NCI-H146 (cell line): ENCODE measurements at regions not wholly inside any gene's neighbourhood (a gene's known extent, or its start where the extent isn't known, plus 50 kb on each side); places are given as distances from the start of the nearest gene placed in this dataset.
A peak's percentile ranks its signal among the peaks of the same experiment; 100 is the strongest.

ENCODE experiments used
- DNase-seq: peaks from one replicate; lab custom pipeline; 2025; lab: John Stamatoyannopoulos, UW

DNA sequence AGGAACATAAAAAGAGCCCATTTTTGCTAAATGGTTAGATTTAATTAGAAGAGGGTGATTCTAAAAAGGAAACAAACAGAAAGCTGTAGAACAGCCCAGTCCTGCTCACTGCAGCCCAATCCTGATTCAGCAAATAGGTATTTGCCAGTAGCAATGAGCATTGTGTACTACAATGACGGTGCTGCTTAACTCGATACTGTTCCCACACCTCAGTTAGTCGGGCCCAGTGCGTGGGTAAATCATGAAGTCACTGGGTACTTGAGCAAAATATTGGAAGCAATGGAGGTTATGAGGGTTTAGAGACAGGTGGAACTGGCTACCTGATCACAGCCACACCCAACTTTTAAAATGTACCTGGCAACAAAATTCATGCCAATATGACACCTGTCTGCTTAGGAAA, 101.5 kb upstream of the ADGRL2 start:
- DNase-seq, result peak; percentile 39

DNA sequence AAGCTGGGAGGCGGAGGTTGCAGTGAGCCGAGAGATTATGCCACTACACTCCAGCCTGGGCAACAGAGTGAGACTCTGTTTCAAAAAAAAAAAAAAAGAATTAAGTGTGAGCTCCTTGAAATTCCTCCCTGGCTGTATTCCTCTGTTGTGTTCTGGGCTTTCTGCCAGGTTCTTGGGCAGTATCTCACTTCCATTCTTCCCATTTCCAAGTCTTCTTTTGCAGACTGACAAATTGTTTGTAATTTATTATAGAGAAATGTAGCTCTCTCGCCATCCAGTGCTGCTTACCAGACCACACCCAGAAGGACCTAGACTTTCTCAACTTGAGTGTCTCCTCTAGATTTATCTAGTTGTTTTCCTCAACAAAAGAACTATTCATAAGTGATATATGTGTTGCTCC, 105.0 kb upstream of the ADGRL2 start:
- DNase-seq, result no peak

GRCh38 chr1:81693316-81693715, 107.4 kb upstream of the ADGRL2 start:
- DNase-seq, result no peak

DNA sequence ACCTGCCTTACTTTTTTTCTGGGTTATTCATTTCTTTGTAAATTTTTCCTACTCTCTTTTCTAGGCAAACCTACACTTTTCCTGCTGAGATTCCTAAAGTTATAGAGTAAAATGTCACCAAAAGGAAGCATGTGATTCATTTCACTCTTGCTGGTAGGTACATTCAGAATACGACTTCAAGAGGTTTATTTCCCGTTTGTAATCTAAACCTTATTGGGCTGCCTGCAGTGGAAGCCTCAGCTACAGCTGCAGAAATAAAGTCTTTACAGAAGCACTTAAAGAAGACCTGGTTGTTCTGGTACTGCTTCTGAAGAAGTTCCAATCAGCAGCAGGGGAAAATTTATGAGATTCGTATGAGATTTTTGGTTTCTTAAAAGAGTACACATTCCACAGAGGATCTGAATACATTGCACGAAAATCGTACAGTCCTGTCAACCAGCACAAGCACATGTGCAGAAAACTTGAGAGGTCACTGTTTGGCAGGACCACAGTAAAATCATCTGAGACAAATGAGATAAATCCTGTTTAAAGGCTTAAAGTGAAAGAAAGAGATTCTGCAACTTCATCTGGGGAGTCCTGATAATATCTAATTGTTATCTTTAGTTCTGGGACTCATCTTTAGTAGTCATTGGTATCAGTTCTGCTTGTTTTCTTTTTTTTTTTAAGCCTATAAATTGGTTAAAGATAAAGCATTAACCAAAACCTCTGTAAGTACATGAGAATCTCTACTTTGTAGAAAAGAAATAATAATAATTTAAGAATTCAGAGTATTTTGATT, 109.9 kb upstream of the ADGRL2 start:
- no peak for DNase-seq

- no peak for DNase-seq
Measured at GRCh38 chr1:81689531-81689941, 111.2 kb upstream of the ADGRL2 start.

- no peak for DNase-seq
Measured at GRCh38 chr1:81682490-81682889, 118.2 kb upstream of the ADGRL2 start.

DNA sequence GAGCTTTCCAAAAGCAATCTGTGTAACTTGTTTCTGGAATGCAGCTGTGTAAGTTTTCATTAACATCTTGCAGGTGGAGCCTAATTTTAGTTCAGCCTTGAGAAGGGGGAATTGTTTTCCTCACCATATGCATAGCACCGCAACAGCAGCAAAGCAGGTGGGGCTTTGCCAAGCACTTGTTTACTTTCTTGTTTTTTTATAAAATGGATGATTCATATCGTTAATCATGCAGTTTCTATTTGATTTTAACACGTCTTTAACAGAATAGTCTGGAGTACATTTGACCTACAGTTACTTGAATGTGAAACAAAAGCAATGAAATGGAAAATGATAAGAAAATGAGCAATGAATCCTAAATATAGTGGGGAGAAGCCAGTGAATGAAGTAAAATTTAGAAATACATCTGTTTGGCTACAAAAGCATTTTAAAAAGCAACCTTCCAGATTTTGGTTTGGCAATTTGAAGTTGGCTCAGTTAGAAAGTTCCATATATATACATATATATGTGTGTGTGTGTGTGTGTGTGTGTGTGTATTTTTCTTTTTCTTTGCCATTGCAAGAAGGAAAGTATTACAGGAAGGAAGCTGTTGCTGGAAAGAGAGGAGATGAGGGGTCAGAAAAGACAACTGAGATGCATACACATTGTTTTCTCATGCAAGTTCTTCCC, 119.0 kb upstream of the ADGRL2 start:
- no peak for DNase-seq

DNA sequence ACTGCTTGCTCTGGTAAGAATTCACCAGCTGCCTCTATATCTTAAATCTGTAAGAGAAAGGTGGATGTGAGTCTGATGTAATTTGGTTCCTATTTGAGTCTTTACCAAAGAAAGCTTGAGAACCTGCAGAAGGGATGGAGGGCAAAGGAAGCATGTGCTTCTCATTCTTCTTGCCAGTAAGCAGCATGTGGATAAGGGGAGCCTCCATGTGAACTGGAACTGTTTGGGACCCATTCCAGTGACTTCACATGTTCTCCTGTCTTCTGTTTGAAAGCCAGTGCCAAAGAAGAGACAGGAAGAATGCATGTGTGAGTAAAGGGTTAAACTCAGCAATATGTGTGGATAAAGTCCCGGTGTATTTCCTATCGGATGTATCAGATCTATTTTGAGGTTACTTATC, 119.6 kb upstream of the ADGRL2 start:
- DNase-seq, result no peak

- no peak for DNase-seq
Measured at GRCh38 chr1:81679942-81680341, 120.8 kb upstream of the ADGRL2 start.

DNA sequence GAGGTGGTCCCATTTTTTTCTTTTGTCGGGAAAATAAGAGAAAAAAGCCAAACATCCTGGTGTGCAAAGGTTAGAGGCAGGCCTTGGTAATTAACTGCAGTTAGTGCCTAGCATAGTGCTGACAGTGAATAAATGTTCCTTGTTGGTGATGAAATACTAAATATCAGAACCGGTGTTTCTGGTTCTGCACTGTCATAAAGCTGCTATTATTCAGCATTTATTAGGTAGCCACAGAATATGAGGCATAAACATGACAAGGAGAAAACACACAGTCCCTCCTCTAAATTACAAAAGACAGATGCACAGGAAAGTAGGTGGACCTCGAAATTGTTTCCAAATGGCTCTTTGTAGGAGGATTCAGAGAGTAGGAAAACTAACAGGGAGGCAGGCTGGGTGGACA, 122.0 kb upstream of the ADGRL2 start:
- DNase-seq, result no peak

DNA sequence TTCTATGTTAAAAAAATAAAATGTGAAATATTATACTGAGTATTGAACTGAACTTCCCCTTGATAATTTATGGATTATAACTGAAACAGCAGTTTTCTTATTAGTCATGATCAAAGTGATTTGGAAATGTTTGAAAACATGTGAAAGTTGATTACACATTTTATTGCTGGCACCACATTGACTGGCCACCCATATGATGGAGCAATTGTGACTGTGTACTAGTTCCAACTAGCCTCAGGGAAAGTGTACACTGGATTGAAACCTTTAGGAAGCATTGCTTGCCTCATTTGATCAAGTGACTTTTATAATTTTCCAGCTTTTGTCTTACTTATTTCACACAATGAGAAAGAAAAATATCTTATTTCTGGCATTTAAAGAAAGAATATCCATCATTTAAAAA, 128.0 kb upstream of the ADGRL2 start:
- DNase-seq, result no peak

DNA sequence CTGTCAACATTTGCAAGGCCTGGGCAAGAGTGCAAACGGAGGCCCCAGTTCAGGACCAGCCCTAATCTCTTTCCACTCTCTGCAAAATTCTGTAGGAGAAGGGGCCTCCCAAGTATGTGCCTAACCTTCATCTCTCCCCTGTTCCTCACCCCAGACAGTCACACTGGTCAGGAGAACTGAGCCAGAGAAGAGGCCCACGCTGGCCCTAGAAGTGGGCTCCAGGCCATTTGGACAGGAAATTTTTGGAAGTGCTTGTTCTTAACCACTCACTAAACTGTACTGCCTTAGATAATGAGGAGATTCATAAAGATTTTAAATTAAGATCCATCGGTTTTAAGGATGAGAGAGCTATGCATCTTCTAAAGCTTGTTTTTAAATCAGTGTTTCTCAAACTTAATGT, 129.7 kb upstream of the ADGRL2 start:
- DNase-seq, result no peak

DNA sequence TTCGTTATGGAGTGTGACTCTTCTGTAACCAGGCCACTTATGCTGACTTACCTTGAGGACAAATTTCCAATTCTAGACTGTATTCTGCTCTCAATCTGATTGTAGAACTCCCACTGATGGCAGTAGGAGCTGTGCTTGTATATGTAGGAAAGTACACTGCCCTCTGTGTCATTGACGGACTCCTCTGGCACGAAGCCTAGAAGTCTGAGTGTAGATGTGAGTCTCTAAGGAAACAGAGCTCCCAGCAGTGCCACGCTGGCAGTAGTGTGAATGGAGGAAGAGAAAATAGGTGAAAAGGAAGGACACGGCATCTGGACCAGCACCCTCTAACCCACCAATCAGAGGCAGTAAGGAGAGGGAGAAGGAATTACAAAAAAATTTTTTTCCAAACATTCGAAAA, 130.4 kb upstream of the ADGRL2 start:
- no peak for DNase-seq

GRCh38 chr1:81666586-81666985, 134.1 kb upstream of the ADGRL2 start:
- DNase-seq, result no peak

GRCh38 chr1:81664341-81664740, 136.4 kb upstream of the ADGRL2 start:
- no peak for DNase-seq

GRCh38 chr1:81662913-81663526, 137.7 kb upstream of the ADGRL2 start:
- DNase-seq, result no peak

GRCh38 chr1:81660286-81660685, 140.4 kb upstream of the ADGRL2 start:
- no peak for DNase-seq

DNA sequence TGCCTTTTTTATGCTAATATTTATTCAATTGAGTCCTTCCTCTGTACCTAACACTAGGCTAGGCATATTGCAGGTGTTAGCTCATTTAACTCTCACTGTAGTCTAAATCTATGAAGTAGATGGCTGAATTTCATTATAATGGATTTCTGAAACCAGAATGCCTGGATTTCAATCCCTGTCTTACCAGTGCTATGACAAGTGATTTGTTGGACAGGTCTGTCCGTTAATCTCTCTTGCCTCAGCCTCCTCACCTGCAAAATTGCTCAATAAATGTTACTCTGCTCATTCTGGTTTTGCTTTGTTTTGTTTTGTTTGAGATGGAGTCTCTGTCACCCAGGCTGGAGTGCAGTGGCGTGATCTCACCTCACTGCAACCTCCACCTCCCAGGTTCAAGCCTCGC, 146.1 kb upstream of the ADGRL2 start:
- no peak for DNase-seq

DNA sequence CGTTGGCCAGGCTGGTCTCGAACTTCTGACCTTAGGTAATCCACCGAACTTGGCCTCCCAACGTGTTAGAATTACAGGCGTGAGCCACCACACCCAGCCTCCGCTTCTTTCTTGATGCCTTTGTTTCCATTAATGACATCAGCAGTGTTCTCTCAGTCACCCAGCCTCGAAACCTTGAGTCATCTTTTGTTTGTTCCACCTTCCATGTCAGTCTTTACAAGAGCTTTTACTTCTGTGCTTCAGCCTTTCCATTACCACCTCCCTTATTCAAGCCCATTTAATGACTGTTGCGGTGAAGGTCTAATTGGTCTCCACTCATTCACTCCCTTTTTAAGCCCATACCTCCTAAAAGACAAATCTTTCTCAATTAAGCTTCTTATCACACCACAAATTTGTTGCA, 146.6 kb upstream of the ADGRL2 start:
- DNase-seq, result no peak

DNA sequence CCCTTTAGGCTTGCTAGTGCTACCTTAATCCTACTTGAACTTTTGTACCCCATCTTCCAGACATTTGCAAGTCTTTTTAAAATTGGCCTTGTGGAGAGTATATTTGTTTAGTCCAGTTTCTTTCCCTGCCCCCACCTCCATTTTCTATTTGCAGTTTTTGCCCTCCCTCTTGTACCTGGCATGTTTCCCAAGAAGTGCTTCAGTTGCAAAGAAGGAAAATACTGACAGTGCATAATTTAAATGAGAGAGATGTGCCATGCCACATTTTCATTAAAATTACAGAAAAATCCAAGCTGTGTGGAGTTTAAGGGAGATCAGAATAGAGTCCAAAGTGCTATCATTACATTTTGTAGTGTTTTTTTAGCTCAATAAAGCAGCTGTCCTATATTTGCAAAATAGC, 150.0 kb upstream of the ADGRL2 start:
- DNase-seq, result no peak

DNA sequence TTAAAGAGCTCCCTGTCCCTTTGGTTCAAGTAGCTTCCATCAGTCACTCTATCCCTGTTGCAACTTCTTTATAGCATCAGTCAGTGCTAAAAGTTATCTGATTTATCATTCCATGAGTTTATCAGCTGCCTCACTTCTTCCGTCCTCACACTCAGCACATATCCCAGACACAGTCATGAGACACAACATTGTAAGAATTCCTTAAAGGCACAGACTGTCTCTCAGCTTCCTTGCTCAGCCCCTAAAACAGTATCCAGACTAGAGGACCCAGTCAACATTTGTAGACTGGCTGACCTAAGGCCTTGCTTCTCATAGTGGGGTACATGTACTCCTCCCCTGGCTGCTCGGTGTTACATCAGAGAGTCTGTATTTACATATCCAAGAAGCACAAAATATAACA, 164.9 kb upstream of the ADGRL2 start:
- no peak for DNase-seq

DNA sequence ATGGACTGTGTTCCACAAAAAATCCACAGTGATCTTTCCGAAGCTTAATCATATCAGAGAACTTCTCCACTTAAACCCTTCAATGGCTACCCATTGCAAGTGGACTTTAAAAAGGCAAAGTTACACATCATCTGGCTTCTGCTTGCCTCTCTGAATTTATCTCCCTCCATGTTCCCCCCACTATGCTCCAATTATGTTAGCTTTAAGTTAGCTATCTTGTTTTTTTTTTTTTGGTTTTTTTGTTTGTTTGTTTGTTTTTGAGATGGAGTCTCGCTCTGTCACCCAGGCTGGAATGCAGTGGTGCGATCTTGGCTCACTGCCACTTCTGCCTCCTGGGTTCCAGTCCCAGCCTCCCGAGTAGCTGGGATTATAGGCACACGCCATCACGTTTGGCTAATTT, 166.4 kb upstream of the ADGRL2 start:
- DNase-seq, result no peak

DNA sequence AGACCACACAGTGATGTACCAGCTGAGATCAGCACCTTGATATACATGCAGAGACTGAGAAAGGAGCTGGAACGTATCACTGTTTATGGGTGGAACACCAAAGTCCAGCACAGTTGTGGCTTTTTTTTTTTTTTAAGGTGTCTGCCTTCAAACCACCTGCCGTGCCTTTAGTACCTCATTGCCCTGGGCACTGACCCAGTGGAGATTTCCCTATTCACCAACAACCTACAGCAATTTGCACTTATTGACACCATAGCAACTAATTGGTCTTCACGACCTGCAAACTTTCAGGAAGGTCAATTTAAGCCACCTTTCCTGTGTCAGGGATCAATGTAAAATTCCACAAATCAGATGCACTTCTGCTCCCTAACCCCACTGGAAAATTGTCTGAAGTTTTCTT, 181.6 kb upstream of the ADGRL2 start:
- DNase-seq, result peak; percentile 92
